Duodenal mucosa (tissue), 2 donors: ENCODE measurements at regions not wholly inside any gene's neighbourhood (a gene's known extent, or its start where the extent isn't known, plus 50 kb on each side); places are given as distances from the start of the nearest gene placed in this dataset.

ENCODE experiments used
- H3K27ac ChIP-seq: one replicate; pipeline ENCODE4 v1.7.0; 2013; ENCODE audit warnings: low read depth, low read length
- H3K27me3 ChIP-seq, 2 donors: one replicate each; pipeline ENCODE4 v1.7.0; 2013; ENCODE audit warnings: low read length in 2 of 2, control low read depth in 1 of 2; ENCODE audit not compliant: insufficient read depth in 2 of 2, control insufficient read depth in 1 of 2
- H3K36me3 ChIP-seq, 2 donors: one replicate each; pipeline ENCODE4 v1.7.0; 2013; ENCODE audit warnings: low read length in 2 of 2, control low read depth in 1 of 2; ENCODE audit not compliant: insufficient read depth in 2 of 2, control insufficient read depth in 1 of 2
- H3K4me1 ChIP-seq, 2 donors: one replicate each; pipeline ENCODE4 v1.7.0; 2013; ENCODE audit warnings: low read length in 2 of 2, control low read depth in 1 of 2; ENCODE audit not compliant: insufficient read depth in 2 of 2, control insufficient read depth in 1 of 2
- H3K4me3 ChIP-seq, 2 donors: one replicate each; pipeline ENCODE4 v1.7.0; 2013; ENCODE audit warnings: low read length in 2 of 2, low read depth in 1 of 2
- H3K9ac ChIP-seq, 2 donors: one replicate each; pipeline ENCODE4 v1.7.0; 2013; ENCODE audit warnings: low read length in 2 of 2, low read depth in 1 of 2
- H3K9me3 ChIP-seq, 2 donors: one replicate each; pipeline ENCODE4 v1.7.0; 2013; ENCODE audit warnings: low read length in 2 of 2, control low read depth in 1 of 2; ENCODE audit not compliant: control insufficient read depth in 1 of 2

DNA sequence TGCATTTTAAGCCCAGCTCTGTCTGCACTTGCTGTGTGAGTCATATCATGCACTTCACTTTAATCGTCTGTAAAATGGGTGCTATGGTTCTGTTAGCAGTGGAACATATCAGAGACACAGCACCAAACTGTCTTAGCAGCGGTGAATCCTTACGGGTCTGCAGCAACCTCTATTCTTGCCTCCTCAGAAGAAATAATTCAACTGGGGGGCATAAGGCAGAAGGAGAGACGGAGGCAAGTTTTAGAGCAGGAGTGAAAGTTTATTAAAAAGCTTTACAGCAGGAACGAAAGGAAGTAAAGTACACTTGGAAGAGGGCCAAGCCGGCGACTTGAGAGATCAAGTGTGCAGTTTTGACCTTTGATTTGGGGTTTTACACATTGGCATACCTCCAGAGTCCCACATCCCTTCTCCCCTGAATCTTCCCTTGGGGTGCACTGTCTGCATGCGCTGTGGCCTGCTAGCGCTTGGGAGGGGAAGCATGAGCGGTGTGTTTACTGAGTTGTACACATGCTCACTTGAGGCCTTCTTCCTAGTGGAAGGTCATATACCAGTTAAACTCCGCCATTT, 109.8 kb downstream of the DDX1 start:
- Histone ChIP-seq H3K36me3 (no peaks in the 10 kb centered on the region), H3K4me1 (peaks cover 13 to 14% of the 10 kb centered on the region in 2 donors), H3K9ac (no peak overlapping the region), H3K4me3 (peak overlapping the region in 1 of 2 donors; percentile 28), H3K9me3 (no peaks in the 10 kb centered on the region), H3K27me3 (no peaks in the 10 kb centered on the region), H3K27ac (no peak overlapping the region)

DNA sequence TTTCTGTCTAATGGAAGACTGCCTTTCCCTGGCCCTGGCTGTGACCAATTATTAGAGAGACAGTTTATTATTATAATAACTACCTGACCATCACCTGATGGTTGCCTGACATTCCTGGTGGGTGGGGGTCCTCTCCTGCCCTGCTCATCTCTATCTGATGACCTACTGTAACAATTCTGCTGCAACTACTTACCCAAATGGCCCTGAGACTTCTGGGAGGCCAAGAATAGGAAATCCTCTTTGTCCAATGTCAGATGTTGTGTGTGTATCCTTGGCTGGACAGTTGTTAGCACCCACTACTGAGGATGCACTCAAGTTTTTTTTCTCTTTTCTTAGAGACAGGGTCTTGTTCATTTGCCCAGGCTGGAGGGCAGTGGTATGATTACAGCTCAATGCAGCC, 110.3 kb downstream of the DDX1 start:
- Histone ChIP-seq H3K9ac (no peak overlapping the region), H3K27ac (no peak overlapping the region), H3K27me3 (no peaks in the 10 kb centered on the region), H3K4me1 (peaks cover 13 to 14% of the 10 kb centered on the region in 2 donors), H3K9me3 (no peaks in the 10 kb centered on the region), H3K36me3 (no peaks in the 10 kb centered on the region), H3K4me3 (no peak overlapping the region)

DNA sequence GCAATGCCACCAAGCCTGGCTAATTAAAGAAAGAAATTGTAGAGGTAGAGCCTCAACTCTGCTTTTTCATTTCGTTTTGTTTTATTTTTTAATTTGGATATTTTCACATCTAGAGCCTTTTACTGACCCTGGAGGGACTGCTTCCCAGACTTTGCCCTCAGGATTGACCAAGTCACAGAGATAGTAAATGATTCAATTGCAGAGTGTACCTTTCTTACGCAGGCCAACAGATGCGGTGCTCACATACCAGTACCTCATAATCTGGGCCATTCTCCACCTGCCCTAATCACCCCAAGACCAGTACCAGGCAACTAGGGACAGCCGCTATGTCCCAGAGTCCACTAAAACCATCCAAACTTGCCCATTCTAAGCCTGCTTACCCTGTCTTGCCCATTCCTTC, 110.8 kb downstream of the DDX1 start:
- Histone ChIP-seq H3K9ac (no peak overlapping the region), H3K36me3 (no peaks in the 10 kb centered on the region), H3K9me3 (no peaks in the 10 kb centered on the region), H3K4me3 (no peak overlapping the region), H3K27ac (no peak overlapping the region), H3K4me1 (peaks cover 13 to 14% of the 10 kb centered on the region in 2 donors), H3K27me3 (no peaks in the 10 kb centered on the region)

DNA sequence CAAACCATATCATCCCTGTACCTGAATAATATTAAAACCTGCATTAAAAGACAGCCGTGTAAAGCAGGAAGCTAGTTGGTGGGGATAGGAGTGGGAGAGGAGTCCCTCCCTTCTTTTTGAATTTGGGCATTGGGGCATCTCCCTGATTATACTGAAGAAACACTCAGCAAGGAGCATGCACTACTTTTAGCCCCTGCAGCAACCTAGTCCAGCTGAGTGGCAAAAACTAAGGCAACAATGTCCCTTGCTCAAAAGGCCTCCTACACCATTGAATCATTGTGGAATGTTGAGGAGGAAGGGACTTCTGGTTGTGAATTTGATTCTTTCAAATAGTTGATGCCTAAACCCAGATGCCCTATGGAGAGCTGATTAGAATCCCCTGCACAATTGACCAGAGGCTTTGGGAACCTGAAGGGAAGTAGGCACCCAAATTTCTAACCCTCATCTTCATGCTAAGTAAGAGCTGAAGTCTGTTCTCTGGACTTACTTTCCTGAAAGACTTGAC, 111.7 kb downstream of the DDX1 start:
- Histone ChIP-seq H3K27me3 (no peaks in the 10 kb centered on the region), H3K36me3 (no peaks in the 10 kb centered on the region), H3K27ac (no peak overlapping the region), H3K4me1 (peaks cover 13 to 14% of the 10 kb centered on the region in 2 donors), H3K9ac (no peak overlapping the region), H3K9me3 (no peaks in the 10 kb centered on the region), H3K4me3 (no peak overlapping the region)

DNA sequence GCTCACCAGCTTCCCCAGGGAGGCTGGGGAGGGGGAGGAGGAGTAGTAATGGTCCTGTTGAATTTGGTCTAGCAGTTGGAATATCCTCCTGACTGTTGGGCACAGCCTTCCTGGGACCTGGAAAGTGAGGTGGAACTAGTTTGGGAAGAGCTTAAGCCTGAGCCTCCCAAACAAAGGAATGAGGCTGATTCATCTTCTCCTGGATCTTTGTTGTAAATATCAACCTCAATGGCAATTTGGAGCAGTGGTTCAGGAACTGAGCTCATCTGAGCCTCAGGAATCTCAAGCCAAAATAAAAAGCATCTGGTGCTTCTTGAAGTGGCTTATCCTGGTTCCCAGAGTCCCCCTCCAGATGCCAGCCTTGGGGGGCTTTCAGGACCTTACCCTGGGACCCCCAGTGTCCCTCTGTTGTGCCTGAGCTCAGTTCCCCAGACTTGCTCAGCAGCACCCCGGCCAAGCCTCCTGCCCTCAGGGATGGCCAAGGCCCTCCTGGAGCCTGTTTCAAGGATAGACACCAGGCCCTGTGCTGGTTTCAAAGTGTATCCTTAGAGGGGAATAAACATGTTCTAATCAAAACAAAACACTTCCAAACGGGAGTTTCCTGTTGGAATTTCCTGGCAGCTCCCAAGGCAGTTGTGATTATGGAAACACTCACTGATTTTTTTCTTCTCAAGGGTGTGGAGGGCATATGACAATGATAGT, 112.6 kb downstream of the DDX1 start:
- Histone ChIP-seq H3K36me3 (no peaks in the 10 kb centered on the region), H3K27me3 (no peaks in the 10 kb centered on the region), H3K9me3 (no peaks in the 10 kb centered on the region), H3K27ac (no peak overlapping the region), H3K9ac (no peak overlapping the region), H3K4me3 (no peak overlapping the region), H3K4me1 (peaks cover 13 to 14% of the 10 kb centered on the region in 2 donors)

DNA sequence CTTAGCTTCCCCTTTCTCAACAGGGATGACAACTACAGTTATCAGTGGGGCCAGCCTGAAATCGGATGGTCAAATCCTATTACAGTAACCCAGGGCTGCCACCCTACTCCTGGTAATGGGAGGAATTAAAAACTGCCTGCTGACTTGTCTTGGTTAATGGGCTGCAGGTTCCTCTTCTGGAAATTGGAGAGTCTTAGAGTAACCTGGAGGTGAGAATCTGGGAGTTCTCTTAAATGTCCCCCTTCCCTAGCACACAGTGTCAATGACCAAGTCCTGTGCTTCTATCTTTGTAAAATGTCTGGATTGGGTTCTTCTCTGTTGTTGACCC, 113.1 kb downstream of the DDX1 start:
- no peak overlapping the region for H3K9ac ChIP-seq
- no peaks in the 10 kb centered on the region for H3K36me3 ChIP-seq
- no peaks in the 10 kb centered on the region for H3K27me3 ChIP-seq
- peaks cover 13 to 14% of the 10 kb centered on the region in 2 donors for H3K4me1 ChIP-seq
- no peak overlapping the region for H3K4me3 ChIP-seq
- H3K27ac ChIP-seq = no peak overlapping the region
- no peaks in the 10 kb centered on the region for H3K9me3 ChIP-seq

DNA sequence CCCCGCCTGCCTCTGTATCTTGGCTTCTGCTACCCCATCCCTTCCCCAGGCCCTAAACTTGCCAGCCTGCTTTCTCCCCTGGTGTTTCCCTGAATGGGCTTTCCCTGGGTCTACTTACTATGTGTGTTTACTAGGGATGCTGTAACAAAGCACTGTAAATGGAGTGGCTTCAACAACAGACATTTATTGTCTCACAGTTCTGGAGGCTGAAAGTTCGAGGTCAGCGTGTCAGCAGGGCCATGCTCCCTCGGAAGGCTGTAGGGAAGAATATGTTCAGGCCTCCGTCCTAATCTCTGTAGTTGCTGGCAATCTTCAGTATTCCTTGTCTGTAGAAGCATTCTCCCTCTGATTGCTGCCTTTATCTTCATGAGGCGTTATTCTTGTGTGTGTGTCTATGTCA, 113.6 kb downstream of the DDX1 start:
- Histone ChIP-seq H3K4me3 (no peak overlapping the region), H3K27ac (no peak overlapping the region), H3K9ac (no peak overlapping the region), H3K4me1 (peaks cover 8 to 12% of the 10 kb centered on the region in 2 donors), H3K36me3 (no peaks in the 10 kb centered on the region), H3K9me3 (no peaks in the 10 kb centered on the region), H3K27me3 (no peaks in the 10 kb centered on the region)

DNA sequence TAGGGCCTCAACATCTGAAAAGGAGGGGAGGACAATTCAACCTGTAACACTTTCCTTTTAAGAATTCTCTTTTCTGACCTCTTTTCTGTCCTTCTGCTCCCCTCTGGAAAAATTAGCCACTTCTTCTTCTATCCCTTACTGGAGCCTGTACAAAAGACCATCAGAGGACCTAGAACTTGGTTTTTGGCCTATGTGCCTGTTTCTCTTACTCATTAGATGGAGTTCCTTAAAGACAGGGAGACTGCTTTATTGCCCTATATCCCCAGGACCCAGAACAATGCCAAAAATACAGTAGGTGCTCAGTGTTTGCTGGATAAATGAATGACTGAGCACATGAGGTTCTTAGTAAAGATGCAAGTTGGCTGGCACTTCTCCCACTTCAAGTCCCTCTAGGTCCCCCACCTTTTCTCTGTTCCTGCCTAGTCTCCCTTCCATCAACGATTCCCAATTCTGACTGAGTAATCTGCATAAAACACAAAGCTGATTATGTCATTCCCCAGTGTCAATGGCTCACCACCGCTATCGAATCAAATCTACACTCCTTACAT, 114.2 kb downstream of the DDX1 start:
- Histone ChIP-seq H3K27me3 (no peaks in the 10 kb centered on the region), H3K27ac (no peak overlapping the region), H3K4me3 (no peak overlapping the region)

DNA sequence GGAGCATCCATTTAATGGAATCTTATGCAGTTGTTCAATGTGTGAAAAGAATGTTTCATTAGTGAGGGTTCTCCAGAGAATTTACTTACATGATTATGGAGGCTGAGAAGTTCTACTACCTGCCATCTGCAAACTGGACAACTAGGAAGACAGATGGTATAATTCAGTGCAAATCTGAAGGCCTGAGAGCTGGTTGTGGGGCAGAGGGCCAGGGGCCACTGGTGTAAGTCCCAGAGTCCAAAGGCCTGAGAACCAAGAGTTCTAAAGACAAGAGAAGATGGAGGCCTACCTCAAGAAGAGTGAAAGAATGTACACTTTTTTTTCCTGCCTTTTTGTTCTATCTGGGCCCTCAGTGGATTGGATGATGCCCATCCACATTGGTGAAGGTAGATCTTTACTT, 114.8 kb downstream of the DDX1 start:
- H3K9me3 ChIP-seq = no peaks in the 10 kb centered on the region
- H3K36me3 ChIP-seq = no peaks in the 10 kb centered on the region
- H3K27me3 ChIP-seq = no peaks in the 10 kb centered on the region
- no peak overlapping the region for H3K9ac ChIP-seq
- no peak overlapping the region for H3K27ac ChIP-seq
- H3K4me1 ChIP-seq = peaks cover 0 to 1% of the 10 kb centered on the region in 2 donors
- H3K4me3 ChIP-seq = no peak overlapping the region

More for the DNA sequence above, 114.2 kb downstream of the DDX1 start:
- peaks cover 3 to 6% of the 10 kb centered on the region in 2 donors for H3K4me1 ChIP-seq
- H3K9me3 ChIP-seq = no peaks in the 10 kb centered on the region
- no peak overlapping the region for H3K9ac ChIP-seq
- H3K36me3 ChIP-seq = no peaks in the 10 kb centered on the region

DNA sequence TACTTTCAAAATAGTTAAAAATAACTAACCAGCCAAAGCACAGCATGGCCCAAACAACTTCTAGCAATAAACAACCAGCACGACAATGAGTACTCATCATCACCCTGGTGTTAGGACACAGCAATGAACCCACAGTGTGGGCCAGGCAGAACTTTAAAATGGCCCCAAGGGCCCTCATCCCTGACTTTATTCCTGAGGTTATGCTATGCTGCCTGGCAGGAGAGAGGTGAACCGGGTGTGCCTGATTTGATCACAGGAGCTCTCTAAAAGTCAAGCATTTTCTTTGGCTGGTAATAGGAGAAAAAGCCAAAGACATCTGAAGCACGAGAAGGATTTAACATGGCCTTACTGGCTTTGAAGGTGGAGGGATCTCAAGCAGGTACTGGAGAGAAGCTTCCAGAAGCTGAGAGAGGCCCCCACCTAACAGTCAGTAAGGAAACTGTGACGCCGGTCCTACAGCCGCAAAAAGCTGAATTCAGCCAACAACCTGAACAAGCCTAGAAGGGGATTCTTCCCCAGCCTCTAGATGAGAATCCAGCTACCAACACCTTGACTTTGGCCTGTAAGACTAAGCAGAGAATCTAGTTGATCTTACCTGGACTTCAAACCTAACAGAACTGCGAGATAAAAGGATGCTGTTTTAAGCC, 115.4 kb downstream of the DDX1 start:
- no peak overlapping the region for H3K9ac ChIP-seq
- H3K9me3 ChIP-seq = no peaks in the 10 kb centered on the region
- no peaks in the 10 kb centered on the region for H3K36me3 ChIP-seq
- H3K4me1 ChIP-seq = no peaks in the 10 kb centered on the region
- H3K27ac ChIP-seq = no peak overlapping the region
- no peaks in the 10 kb centered on the region for H3K27me3 ChIP-seq
- no peak overlapping the region for H3K4me3 ChIP-seq
